ENCODE measurements at regions not wholly inside any gene's neighbourhood (a gene's known extent, or its start where the extent isn't known, plus 50 kb on each side); places are given as distances from the start of the nearest gene placed in this dataset.
A peak's percentile ranks its signal among the peaks of the same experiment; 100 is the strongest.
"Not testable (repeated sequence)": the region's sequence is repeated elsewhere in the genome, so short reads cannot be mapped to it uniquely, and the experiment has no call there.

- DNase-seq (ENCODE audit: low spot score) = no peak
Measured at GRCh38 chr3:177893331-177893730, 642.9 kb upstream of the KCNMB2 start.

GRCh38 chr3:177894081-177894728 lies 642.0 kb upstream of the KCNMB2 start:
- DNase-seq (ENCODE audit: low spot score) = no peak

- DNase-seq (ENCODE audit: low spot score) = no peak
Measured at GRCh38 chr3:177898185-177898584, 638.1 kb upstream of the KCNMB2 start.

- DNase-seq (ENCODE audit: low spot score) = no peak
Measured at GRCh38 chr3:177899275-177900067, 636.8 kb upstream of the KCNMB2 start.

- no peak for DNase-seq (ENCODE audit: low spot score)
Measured at GRCh38 chr3:177902876-177903275, 633.4 kb upstream of the KCNMB2 start.

DNA sequence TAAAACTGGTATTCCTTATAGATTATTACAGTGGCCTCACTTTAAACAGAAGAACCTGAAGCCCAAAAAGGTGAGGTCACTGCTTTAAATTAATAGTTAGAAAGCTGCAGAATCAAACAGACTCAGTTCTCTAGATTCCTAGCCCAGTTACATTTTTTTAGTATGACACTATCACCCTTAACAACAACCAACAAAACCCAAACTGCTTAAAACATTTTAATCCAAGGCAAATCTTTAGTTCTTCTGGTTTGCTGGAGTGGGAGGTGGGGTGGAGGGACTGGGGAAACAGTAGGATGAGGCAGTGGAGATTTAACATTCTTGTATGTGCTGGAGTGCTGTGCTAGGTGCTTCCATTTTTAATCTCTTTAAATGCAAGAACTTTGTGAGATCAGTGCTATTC lies 631.6 kb upstream of the KCNMB2 start:
- peak; percentile 15 for DNase-seq (ENCODE audit: low spot score)

- DNase-seq (ENCODE audit: low spot score) = peak; percentile 90
Measured at GRCh38 chr3:177905173-177906125, 630.8 kb upstream of the KCNMB2 start.

DNA sequence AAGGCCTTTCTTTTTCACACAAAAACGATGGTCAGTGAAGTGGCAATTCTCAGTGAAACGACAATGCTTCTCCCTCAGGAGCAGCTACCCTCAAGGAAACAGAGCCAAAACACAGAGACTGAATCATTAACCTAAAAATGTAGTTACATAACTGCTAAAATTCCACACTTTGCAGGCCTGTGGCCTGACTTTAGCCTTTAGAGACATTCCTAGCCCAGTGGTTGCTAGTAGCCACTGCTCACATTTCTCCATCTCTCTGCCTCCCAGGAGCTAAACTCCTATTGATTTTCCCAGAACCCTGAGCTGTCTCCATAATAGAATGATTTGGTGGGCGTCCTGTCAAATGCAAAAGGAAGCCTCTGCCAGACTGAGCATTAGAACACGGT lies 630.1 kb upstream of the KCNMB2 start:
- DNase-seq (ENCODE audit: low spot score) = peak; percentile 67

DNA sequence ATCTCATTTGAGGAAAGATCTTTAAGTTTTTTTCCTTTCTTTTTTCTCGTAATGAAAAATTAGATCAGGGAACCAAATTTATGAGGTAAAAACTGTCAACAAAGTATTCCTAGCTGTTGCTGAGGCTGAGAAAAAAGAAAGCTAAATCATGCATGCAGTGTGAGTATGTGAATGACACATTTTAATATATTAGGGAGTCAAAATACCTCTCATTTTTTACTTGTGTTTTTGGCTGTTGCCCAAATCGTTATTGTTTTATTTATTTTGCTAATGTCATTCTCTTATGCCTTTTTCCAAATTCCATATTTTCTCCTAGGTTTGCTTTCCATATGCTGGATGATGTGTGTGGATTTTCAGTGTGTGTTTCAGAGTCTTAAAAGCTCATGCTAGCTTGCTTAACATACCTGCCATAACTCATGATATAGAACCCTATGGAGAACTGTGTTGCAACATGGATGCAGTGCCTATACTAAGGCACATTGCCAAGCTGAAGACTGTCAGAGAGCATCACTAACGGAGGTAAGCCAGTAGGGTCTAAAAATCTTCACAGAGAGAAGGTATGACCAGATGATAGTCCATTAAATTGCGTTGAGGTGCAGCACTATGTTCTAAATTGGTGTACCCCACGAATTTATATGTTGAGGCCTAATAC lies 629.5 kb upstream of the KCNMB2 start:
- no peak for DNase-seq (ENCODE audit: low spot score)

DNA sequence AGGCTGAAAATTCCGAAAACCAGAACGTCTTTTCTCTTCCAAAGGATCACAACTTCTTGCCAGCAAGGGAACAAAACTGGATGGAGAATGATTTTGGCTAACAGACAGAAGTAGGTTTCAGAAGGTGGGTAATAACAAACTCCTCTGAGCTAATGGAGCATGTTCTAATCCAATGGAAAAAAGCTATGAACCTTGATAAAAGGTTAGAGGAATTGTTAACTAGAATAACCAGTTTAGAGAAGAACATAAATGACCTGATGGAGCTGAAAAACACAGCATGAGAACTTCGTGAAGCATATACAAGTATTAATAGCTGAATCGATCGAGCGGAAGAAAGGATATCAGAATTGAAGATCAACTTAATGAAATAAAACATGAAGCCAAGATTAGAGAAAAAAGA lies 626.7 kb upstream of the KCNMB2 start:
- DNase-seq (ENCODE audit: low spot score) = not testable (repeated sequence)

GRCh38 chr3:177914224-177914623 lies 622.0 kb upstream of the KCNMB2 start:
- no peak for DNase-seq (ENCODE audit: low spot score)

- no peak for DNase-seq (ENCODE audit: low spot score)
Measured at GRCh38 chr3:177916461-177916860, 619.8 kb upstream of the KCNMB2 start.

GRCh38 chr3:177917234-177917861 lies 618.9 kb upstream of the KCNMB2 start:
- DNase-seq (ENCODE audit: low spot score) = no peak

DNA sequence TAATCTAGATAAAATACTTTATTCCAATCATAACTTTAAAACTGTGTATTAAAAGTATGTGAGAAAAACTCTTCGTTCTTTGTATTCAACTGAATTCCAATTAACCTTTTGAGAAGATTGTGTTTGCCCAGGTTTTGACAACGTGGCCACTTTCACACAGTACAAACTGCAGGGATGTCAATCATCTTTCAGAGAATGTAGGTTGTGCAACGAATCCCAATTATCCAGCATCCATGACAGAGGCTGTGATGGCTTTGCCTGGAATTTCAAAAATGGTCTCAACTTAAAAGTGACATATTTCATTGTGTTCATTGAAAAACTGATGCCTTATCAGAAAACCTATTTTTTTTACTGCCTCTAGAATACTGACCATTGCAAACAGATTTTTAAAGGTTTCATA lies 615.1 kb upstream of the KCNMB2 start:
- DNase-seq (ENCODE audit: low spot score) = no peak

DNA sequence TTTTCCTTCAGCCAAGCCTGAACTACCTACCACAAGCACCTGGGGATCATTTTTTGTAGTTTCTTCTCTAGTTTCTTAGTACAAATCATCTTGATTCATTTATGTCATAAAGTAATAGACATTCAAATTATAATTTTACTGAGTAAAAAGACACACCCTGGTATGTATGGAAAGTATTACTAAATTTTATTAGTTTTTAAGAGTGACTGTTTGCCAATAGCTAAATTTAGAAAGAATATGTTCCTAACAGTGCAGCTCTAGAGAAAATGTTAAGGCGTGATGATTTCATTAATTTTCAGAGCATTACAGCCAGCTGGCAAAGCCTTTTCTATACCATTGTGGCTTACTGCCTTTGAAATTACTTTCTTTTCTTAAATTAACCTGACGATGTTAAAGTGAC lies 612.0 kb upstream of the KCNMB2 start:
- no peak for DNase-seq (ENCODE audit: low spot score)

- DNase-seq (ENCODE audit: low spot score) = peak; percentile 71
Measured at GRCh38 chr3:177928172-177928873, 607.9 kb upstream of the KCNMB2 start.

- no peak for DNase-seq (ENCODE audit: low spot score)
Measured at GRCh38 chr3:177929310-177929709, 606.9 kb upstream of the KCNMB2 start.

GRCh38 chr3:177930771-177931170 lies 605.5 kb upstream of the KCNMB2 start:
- DNase-seq (ENCODE audit: low spot score) = no peak

DNA sequence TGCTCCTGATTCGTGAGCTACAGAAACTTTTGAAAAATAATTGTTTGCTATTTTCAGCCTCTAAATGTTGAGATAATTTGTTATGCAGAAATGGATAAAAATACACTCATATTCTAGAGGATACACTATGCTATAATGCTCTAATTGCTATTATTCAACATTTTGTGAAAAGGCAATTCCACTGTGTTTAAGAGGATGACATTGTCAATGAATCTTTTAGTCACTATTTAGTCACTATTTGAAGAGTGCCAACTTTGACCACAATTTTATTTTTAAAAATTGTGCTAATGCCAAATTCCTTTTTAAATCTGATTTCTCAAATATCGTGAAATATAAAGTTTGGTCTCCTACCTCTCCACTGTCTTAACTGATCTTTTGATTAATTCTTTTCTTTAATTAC lies 604.9 kb upstream of the KCNMB2 start:
- no peak for DNase-seq (ENCODE audit: low spot score)

DNA sequence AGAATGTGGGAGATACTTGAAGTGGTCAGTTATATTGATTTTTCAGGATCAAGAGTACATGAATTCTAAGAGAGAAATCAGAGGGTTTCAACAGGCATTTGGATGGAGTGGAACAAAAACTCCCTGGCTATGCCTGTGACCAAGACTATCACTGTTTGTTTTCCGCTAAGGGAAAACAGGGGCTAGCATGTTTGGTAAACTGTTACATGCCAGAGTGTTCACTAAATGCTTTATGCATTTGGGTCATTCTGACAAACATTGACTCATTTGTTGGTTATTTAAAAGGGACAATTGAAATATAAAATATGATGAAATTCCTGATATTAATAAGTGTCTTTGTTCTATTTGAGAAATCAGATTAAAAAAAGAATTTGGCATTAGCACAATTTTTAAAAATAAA lies 603.9 kb upstream of the KCNMB2 start:
- DNase-seq (ENCODE audit: low spot score) = no peak
